Neural progenitor cell (in vitro differentiated cells): ENCODE measurements at regions not wholly inside any gene's neighbourhood (a gene's known extent, or its start where the extent isn't known, plus 50 kb on each side); places are given as distances from the start of the nearest gene placed in this dataset.

Source experiments
- CTCF ChIP-seq: fragments of 200-600 bp; sonication (generic); IDR thresholded peaks from 2 replicates; pipeline ENCODE4 v1.5.1; 2017; ENCODE audit warnings: antibody characterized with exemption, mild to moderate bottlenecking
- EZH2 ChIP-seq: fragments of 200-600 bp; sonication (generic); IDR thresholded peaks from 2 replicates; pipeline ENCODE4 v1.6.1; 2017; ENCODE audit warnings: antibody characterized with exemption, mild to moderate bottlenecking, moderate library complexity
- EZH2phosphoT487 ChIP-seq: fragments of 200-600 bp; sonication (generic); IDR thresholded peaks from 2 replicates; pipeline ENCODE4 v1.6.1; 2017; ENCODE audit warnings: antibody characterized with exemption

GRCh38 chr7:23918286-23918685, 208.3 kb downstream of the STK31 start:
- no peak for TF ChIP-seq CTCF
- no peak for TF ChIP-seq EZH2
- TF ChIP-seq EZH2phosphoT487, result no peak
